CD4-positive, alpha-beta memory T cell (primary cell): ENCODE measurements at regions not wholly inside any gene's neighbourhood (a gene's known extent, or its start where the extent isn't known, plus 50 kb on each side); places are given as distances from the start of the nearest gene placed in this dataset.
"Not testable (repeated sequence)": the region's sequence is repeated elsewhere in the genome, so short reads cannot be mapped to it uniquely, and the experiment has no call there.

Source experiments
- CTCF ChIA-PET: fragments of 350-600 bp; sonication (Branson Sonifier 250); formaldehyde crosslinking; loops from one replicate; lab custom pipeline; 2021; ENCODE audit warnings: inconsistent platforms; ENCODE audit not compliant: partially characterized antibody; lab: Charles Lee
- POLR2A ChIA-PET: fragments of 350-600 bp; sonication (Branson Sonifier 250); formaldehyde crosslinking; loops from one replicate; lab custom pipeline; 2021; ENCODE audit not compliant: partially characterized antibody; lab: Charles Lee
- DNase-seq, 5 donors: peaks; one replicate each; pipeline versions ENCODE4 v3.0.0 to v3.0.0-alpha.2; 2020 to 2022; ENCODE audit warnings: mixed read lengths in 1 of 5
- H3K27ac ChIP-seq: one replicate; pipeline ENCODE4 v1.7.0; 2013; ENCODE audit warnings: low read depth, low read length
- H3K27me3 ChIP-seq: 2 replicates; pipeline ENCODE4 v1.7.0; 2013; ENCODE audit warnings: mild to moderate bottlenecking, low read length, moderate library complexity; ENCODE audit not compliant: insufficient read depth
- H3K36me3 ChIP-seq: 2 replicates; pipeline ENCODE4 v1.7.0; 2013; ENCODE audit warnings: mild to moderate bottlenecking, low read length, moderate library complexity; ENCODE audit not compliant: insufficient read depth
- H3K4me1 ChIP-seq: 2 replicates; pipeline ENCODE4 v1.7.0; 2013; ENCODE audit warnings: mild to moderate bottlenecking, low read length, moderate library complexity; ENCODE audit not compliant: insufficient read depth
- H3K4me3 ChIP-seq, 2 donors: one replicate each; pipeline ENCODE4 v1.7.0; 2013; ENCODE audit warnings: low read length in 2 of 2, mild to moderate bottlenecking in 1 of 2
- H3K9me3 ChIP-seq, 2 donors: one replicate each; pipeline ENCODE4 v1.7.0; 2013; ENCODE audit warnings: low read length in 2 of 2, control low read depth in 1 of 2; ENCODE audit not compliant: control insufficient read depth in 1 of 2
- H3K27ac Mint-ChIP-seq, 7 donors: one replicate each; pipeline ENCODE4 v1.8.0; 2020 to 2021; ENCODE audit warnings: mixed read lengths in 7 of 7, mild to moderate bottlenecking in 6 of 7, inconsistent platforms in 3 of 7, moderate library complexity in 3 of 7
- H3K27me3 Mint-ChIP-seq, 2 donors: one replicate each; pipeline ENCODE4 v1.8.0; 2020 to 2021; ENCODE audit warnings: mixed read lengths in 2 of 2
- H3K36me3 Mint-ChIP-seq, 2 donors: one replicate each; pipeline ENCODE4 v1.8.0; 2020 to 2021; ENCODE audit warnings: mixed read lengths in 2 of 2, inconsistent platforms in 1 of 2, mild to moderate bottlenecking in 1 of 2
- H3K4me1 Mint-ChIP-seq, 4 donors: one replicate each; pipeline ENCODE4 v1.8.0; 2020 to 2021; ENCODE audit warnings: mixed read lengths in 4 of 4, mild to moderate bottlenecking in 1 of 4
- H3K4me3 Mint-ChIP-seq, 8 donors: one replicate each; pipeline ENCODE4 v1.8.0; 2020 to 2021; ENCODE audit warnings: mixed read lengths in 8 of 8, mild to moderate bottlenecking in 7 of 8, moderate library complexity in 6 of 8, inconsistent platforms in 3 of 8
- H3K9me3 Mint-ChIP-seq, 8 donors: one replicate each; pipeline ENCODE4 v1.8.0; 2020 to 2021; ENCODE audit warnings: mixed read lengths in 8 of 8, mild to moderate bottlenecking in 5 of 8, inconsistent platforms in 3 of 8, moderate library complexity in 1 of 8
- intact Hi-C: fragments of 100-400 bp; cut with micrococcal nuclease; formaldehyde crosslinking; loops from one replicate; pipeline ENCODE4 v1.15.1; 2023

DNA sequence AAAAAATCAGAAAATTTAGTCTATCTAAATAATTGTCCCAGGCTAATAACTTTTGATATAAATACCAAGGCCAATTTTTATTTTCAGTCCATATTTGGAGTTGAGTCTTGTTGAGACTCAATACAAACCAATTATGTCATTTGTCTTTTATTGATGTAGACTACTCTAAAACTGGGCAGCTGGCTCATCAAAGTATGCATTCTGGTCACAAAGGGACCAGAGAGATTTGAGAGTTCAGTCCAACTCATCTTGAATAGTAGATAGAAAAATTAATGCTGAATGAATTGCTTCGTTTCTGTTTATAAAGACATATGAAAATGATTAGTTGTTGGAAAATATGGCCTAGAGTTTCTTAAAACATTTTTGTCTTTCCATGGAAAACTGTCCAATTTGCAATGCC, 412.5 kb upstream of the KLHL4 start:
- H3K4me1 Mint-ChIP-seq, result no peaks in the 10 kb centered on the region
- no peak overlapping the region for H3K4me3 Mint-ChIP-seq
- Histone ChIP-seq H3K27me3 (no peaks in the 10 kb centered on the region), H3K27ac (no peak overlapping the region), H3K4me3 (no peak overlapping the region), H3K9me3 (no peaks in the 10 kb centered on the region), H3K36me3 (no peaks in the 10 kb centered on the region), H3K4me1 (no peaks in the 10 kb centered on the region)
- peaks cover 0 to 2% (median 0%) of the 10 kb centered on the region in 8 donors for H3K9me3 Mint-ChIP-seq
- ChIA-PET POLR2A (no interaction called here), CTCF (no interaction called here)
- no peak overlapping the region for H3K27ac Mint-ChIP-seq
- H3K36me3 Mint-ChIP-seq, result no peaks in the 10 kb centered on the region
- no peak for DNase-seq
- H3K27me3 Mint-ChIP-seq, result no peaks in the 10 kb centered on the region
- intact Hi-C loops, result no loop called here

- ChIA-PET POLR2A (no interaction called here), CTCF (no interaction called here)
- Mint-ChIP-seq H3K27me3 (no peaks in the 10 kb centered on the region), H3K9me3 (peaks cover 0 to 8% (median 3%) of the 10 kb centered on the region in 8 donors), H3K27ac (no peak overlapping the region), H3K4me3 (no peak overlapping the region), H3K36me3 (no peaks in the 10 kb centered on the region), H3K4me1 (no peaks in the 10 kb centered on the region)
- Histone ChIP-seq H3K4me1 (no peaks in the 10 kb centered on the region), H3K27me3 (no peaks in the 10 kb centered on the region), H3K4me3 (no peak overlapping the region), H3K27ac (no peak overlapping the region), H3K36me3 (no peaks in the 10 kb centered on the region), H3K9me3 (no peaks in the 10 kb centered on the region)
- intact Hi-C loops, result no loop called here
- no peak for DNase-seq
Observed at GRCh38 chrX:87110142-87110541, 407.5 kb upstream of the KLHL4 start.

DNA sequence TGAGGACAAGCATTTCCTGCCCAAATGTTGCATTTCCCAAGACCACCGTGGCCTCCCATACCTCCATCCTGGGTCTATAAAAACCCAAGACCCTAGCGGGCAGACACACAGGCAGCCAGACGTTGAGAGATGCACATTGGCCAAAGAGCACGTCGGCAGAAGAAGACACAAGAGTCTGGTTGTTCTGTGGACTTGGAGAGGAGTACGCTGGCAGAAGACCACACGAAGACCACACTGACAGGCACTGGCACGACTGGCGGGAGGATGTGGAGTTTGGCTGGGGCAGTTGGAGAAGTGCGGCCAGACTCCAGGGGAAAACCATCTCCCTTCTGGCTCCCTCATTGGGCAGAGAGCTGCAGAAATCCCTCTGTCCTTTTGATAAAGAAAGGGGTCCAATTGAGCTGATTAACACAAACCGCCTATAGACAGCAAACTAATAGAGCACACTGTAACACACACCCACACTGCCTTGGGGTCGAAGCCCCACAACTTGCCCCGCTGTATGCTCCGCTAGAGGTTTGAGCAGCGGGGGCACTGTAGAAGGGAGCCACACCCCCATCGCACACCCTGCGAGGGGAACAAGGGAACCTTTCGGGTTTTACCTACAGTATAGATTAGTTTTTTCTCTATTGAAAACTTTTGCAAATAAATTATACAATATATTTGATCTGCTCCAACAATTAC, 376.7 kb upstream of the KLHL4 start:
- intact Hi-C loops, result no loop called here
- DNase-seq, result no peak
- POLR2A ChIA-PET, result no interaction called here

DNA sequence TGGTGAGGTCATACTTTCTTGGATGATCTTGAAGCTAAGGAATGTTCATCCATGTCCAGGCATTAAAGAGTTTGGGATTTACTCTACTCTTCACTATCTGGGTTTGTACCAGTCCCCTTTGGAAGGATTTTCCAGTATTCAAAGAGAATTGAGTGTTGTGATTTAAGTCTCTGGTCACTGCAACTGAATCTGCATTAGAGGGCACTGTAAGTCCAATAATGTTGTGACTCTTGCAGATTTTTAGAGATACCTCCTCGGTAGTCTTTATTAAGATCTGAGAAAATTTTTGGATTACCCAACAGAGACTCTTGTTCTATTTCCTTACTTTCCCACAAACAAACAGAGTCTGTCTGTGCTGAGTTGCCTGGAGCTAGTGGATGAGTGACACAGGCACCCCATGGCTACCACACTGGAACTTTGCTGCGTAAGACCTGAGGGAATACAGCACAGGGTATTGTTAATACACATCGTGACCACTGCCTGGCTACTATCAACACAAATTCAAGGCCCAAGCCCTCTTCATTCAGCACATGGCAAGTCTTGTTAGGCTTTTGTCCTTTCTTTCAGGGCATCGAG, 357.1 kb upstream of the KLHL4 start:
- intact Hi-C loops, result no loop called here
- no peak overlapping the region for H3K27ac ChIP-seq
- no peaks in the 10 kb centered on the region for H3K36me3 ChIP-seq
- Mint-ChIP-seq H3K27ac (no peak overlapping the region), H3K36me3 (no peaks in the 10 kb centered on the region), H3K9me3 (peaks cover 0 to 6% (median 0%) of the 10 kb centered on the region in 8 donors), H3K4me3 (no peak overlapping the region), H3K27me3 (no peaks in the 10 kb centered on the region), H3K4me1 (no peaks in the 10 kb centered on the region)
- H3K9me3 ChIP-seq, result no peaks in the 10 kb centered on the region
- no peaks in the 10 kb centered on the region for H3K4me1 ChIP-seq
- DNase-seq, result no peak
- no peaks in the 10 kb centered on the region for H3K27me3 ChIP-seq
- ChIA-PET POLR2A (no interaction called here), CTCF (no interaction called here)
- no peak overlapping the region for H3K4me3 ChIP-seq

More for the DNA sequence above, 376.7 kb upstream of the KLHL4 start:
- H3K27ac Mint-ChIP-seq, result no peak overlapping the region
- no peaks in the 10 kb centered on the region for H3K9me3 Mint-ChIP-seq
- H3K27me3 ChIP-seq, result no peaks in the 10 kb centered on the region
- CTCF ChIA-PET, result no interaction called here
- no peak overlapping the region for H3K4me3 ChIP-seq
- H3K9me3 ChIP-seq, result no peaks in the 10 kb centered on the region
- no peaks in the 10 kb centered on the region for H3K36me3 ChIP-seq
- no peaks in the 10 kb centered on the region for H3K4me1 ChIP-seq
- no peaks in the 10 kb centered on the region for H3K4me1 Mint-ChIP-seq
- H3K27me3 Mint-ChIP-seq, result no peaks in the 10 kb centered on the region
- no peak overlapping the region for H3K4me3 Mint-ChIP-seq
- no peak overlapping the region for H3K27ac ChIP-seq
- H3K36me3 Mint-ChIP-seq, result no peaks in the 10 kb centered on the region

- Mint-ChIP-seq H3K4me3 (no peak overlapping the region), H3K9me3 (peaks cover 0 to 5% (median under 1%) of the 10 kb centered on the region in 8 donors), H3K36me3 (no peaks in the 10 kb centered on the region), H3K27ac (no peak overlapping the region), H3K27me3 (no peaks in the 10 kb centered on the region), H3K4me1 (no peaks in the 10 kb centered on the region)
- H3K27me3 ChIP-seq, result no peaks in the 10 kb centered on the region
- POLR2A ChIA-PET, result no interaction called here
- no peaks in the 10 kb centered on the region for H3K9me3 ChIP-seq
- no peak for DNase-seq
- H3K4me1 ChIP-seq, result no peaks in the 10 kb centered on the region
- CTCF ChIA-PET, result no interaction called here
- H3K4me3 ChIP-seq, result no peak overlapping the region
- no peak overlapping the region for H3K27ac ChIP-seq
- no peaks in the 10 kb centered on the region for H3K36me3 ChIP-seq
- intact Hi-C loops, result no loop called here
Observed at GRCh38 chrX:87167841-87168240, 349.8 kb upstream of the KLHL4 start.

- POLR2A ChIA-PET, H3K9me3 Mint-ChIP-seq, H3K27ac ChIP-seq, H3K9me3 ChIP-seq, H3K4me1 ChIP-seq, H3K27me3 Mint-ChIP-seq, H3K4me1 Mint-ChIP-seq, H3K27ac Mint-ChIP-seq, H3K27me3 ChIP-seq, H3K36me3 Mint-ChIP-seq, CTCF ChIA-PET, H3K36me3 ChIP-seq, DNase-seq, intact Hi-C loops, H3K4me3 ChIP-seq, H3K4me3 Mint-ChIP-seq: not testable (repeated sequence)
Observed at GRCh38 chrX:87178009-87178408, 339.6 kb upstream of the KLHL4 start.
